Transverse colon (tissue), 4 donors: ENCODE measurements at regions not wholly inside any gene's neighbourhood (a gene's known extent, or its start where the extent isn't known, plus 50 kb on each side); places are given as distances from the start of the nearest gene placed in this dataset.

Source experiments
- DNase-seq: peaks from one replicate; pipeline ENCODE4 v3.0.0-alpha.2; 2019
- H3K27ac ChIP-seq, 4 donors: fragments of 200-600 bp; sonication (generic); 2 replicates each; pipeline ENCODE4 v1.5.1; 2016 to 2018; ENCODE audit warnings: inconsistent platforms in 4 of 4
- H3K27me3 ChIP-seq: fragments of 200-600 bp; sonication (generic); 2 replicates; pipeline ENCODE4 v1.5.1; 2017; ENCODE audit warnings: inconsistent platforms
- H3K36me3 ChIP-seq, 4 donors: fragments of 200-600 bp; sonication (generic); 2 replicates each; pipeline ENCODE4 v1.5.1; 2017 to 2019; ENCODE audit warnings: inconsistent platforms in 4 of 4
- H3K4me1 ChIP-seq, 4 donors: fragments of 200-600 bp; sonication (generic); 2 replicates each; pipeline ENCODE4 v1.5.1; 2017 to 2020; ENCODE audit warnings: inconsistent platforms in 4 of 4
- H3K4me3 ChIP-seq, 4 donors: fragments of 200-600 bp; sonication (generic); 1 replicate in 1 of 4; 2 replicates in 3 of 4; pipeline versions ENCODE4 v1.5.1 to v1.6.1; 2017 to 2019; ENCODE audit warnings: inconsistent platforms in 4 of 4
- H3K9me3 ChIP-seq, 2 donors: fragments of 200-600 bp; sonication (generic); 2 replicates each; pipeline ENCODE4 v1.5.1; 2017 to 2019; ENCODE audit warnings: inconsistent platforms in 2 of 2
- EP300 ChIP-seq: sonication (generic); formaldehyde crosslinking; IDR thresholded peaks from one replicate; pipeline ENCODE4 v1.6.1; 2017; ENCODE audit warnings: antibody characterized with exemption, low read depth
- POLR2A ChIP-seq: fragments of 450-650 bp; IDR thresholded peaks from one replicate; pipeline ENCODE4 v1.6.1; 2016; ENCODE audit warnings: antibody characterized with exemption, mild to moderate bottlenecking, moderate library complexity
- POLR2AphosphoS5 ChIP-seq, 3 donors: sonication (generic); formaldehyde crosslinking; IDR thresholded peaks; one replicate each; pipeline ENCODE4 v1.6.1; 2016; ENCODE audit warnings: antibody characterized with exemption in 3 of 3
- WGBS, 2 donors: methylation state at CpG; one replicate each; pipeline ENCODE4 v1.1.5; 2018; ENCODE audit warnings: low coverage in 1 of 2; 5-methylcytosine and 5-hydroxymethylcytosine counted together
- in situ Hi-C, 4 donors: fragments of 200-750 bp; cut with MboI; loops; one replicate each; pipeline versions ENCODE4 v1.15.0 to v1.15.1; 2017; ENCODE audit warnings: low sequenced_read_pairs in 3 of 4, low pct_ligation_motif_present in 1 of 4, low pct_unique_long_range_greater_than_20kb in 1 of 4
- intact Hi-C: fragments of 100-400 bp; cut with DNase I; formaldehyde crosslinking; loops from one replicate; pipeline ENCODE4 v1.15.1; 2023; ENCODE audit warnings: low total_unique reads
- TF ChIP-seq, protein P1 (sequence below), 5 experiments: fragments of 200-600 bp in 3 of 5; fragments of 450-650 bp in 2 of 5; sonication (generic) in 3 of 5; IDR thresholded peaks; 1 replicate in 2 of 5; 2 replicates in 3 of 5; pipeline ENCODE4 v1.5.1; 2016 to 2017; ENCODE audit warnings: antibody characterized with exemption in 5 of 5, inconsistent platforms in 3 of 5, mild to moderate bottlenecking in 2 of 5, moderate library complexity in 1 of 5

DNA sequence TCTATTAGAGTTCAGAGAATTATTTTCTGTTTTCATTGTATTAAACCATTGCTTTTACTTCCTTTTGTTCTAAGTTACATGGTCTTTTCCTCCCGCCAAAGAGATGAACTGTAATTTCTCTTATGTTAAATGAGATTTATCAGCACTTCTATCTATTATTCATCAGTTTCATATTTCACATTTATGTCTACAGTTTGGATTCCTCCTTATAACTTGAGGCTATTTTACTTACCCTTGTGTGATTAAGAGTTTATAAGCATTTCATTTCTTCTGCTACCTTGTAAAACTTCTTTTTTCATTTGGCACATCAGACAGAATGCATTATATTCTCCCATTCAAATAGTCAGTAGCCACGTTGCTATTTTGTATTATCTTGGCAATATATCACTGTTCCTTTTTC, 248.2 kb downstream of the PLA2G4A start:
- TF ChIP-seq POLR2AphosphoS5 (IDR thresholded peaks at IDR 0.05): no peak
- TF ChIP-seq, protein P1, sequence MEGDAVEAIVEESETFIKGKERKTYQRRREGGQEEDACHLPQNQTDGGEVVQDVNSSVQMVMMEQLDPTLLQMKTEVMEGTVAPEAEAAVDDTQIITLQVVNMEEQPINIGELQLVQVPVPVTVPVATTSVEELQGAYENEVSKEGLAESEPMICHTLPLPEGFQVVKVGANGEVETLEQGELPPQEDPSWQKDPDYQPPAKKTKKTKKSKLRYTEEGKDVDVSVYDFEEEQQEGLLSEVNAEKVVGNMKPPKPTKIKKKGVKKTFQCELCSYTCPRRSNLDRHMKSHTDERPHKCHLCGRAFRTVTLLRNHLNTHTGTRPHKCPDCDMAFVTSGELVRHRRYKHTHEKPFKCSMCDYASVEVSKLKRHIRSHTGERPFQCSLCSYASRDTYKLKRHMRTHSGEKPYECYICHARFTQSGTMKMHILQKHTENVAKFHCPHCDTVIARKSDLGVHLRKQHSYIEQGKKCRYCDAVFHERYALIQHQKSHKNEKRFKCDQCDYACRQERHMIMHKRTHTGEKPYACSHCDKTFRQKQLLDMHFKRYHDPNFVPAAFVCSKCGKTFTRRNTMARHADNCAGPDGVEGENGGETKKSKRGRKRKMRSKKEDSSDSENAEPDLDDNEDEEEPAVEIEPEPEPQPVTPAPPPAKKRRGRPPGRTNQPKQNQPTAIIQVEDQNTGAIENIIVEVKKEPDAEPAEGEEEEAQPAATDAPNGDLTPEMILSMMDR (IDR thresholded peaks at IDR 0.05): no peak
- TF ChIP-seq EP300: no peak
- TF ChIP-seq POLR2A: no peak
- in situ Hi-C loops (no loop called here), intact Hi-C loops (no loop called here)
- no peak overlapping the region for H3K4me3 ChIP-seq
- no peaks in the 10 kb centered on the region for H3K36me3 ChIP-seq
- no peaks in the 10 kb centered on the region for H3K27me3 ChIP-seq
- WGBS, 2 donors: 66 to 81% methylated on average over 2 of the region's 2 CpGs
- H3K9me3 ChIP-seq: no peaks in the 10 kb centered on the region
- H3K4me1 ChIP-seq: no peaks in the 10 kb centered on the region
- H3K27ac ChIP-seq: no peak overlapping the region
- DNase-seq: no peak

- 71 to 82% methylated on average over 2 to 3 of the region's 3 CpGs for WGBS, 2 donors
- Histone ChIP-seq H3K27me3 (no peaks in the 10 kb centered on the region), H3K27ac (no peak overlapping the region), H3K9me3 (no peaks in the 10 kb centered on the region), H3K4me3 (no peak overlapping the region), H3K36me3 (no peaks in the 10 kb centered on the region), H3K4me1 (no peaks in the 10 kb centered on the region)
- in situ Hi-C loops (no loop called here), intact Hi-C loops (no loop called here)
- TF ChIP-seq POLR2AphosphoS5 (IDR thresholded peaks at IDR 0.05): no peak
- TF ChIP-seq, protein P1 (IDR thresholded peaks at IDR 0.05): no peak
- TF ChIP-seq POLR2A: no peak
- no peak for TF ChIP-seq EP300
- DNase-seq: no peak
Observed at GRCh38 chr1:187078321-187078720, 249.6 kb downstream of the PLA2G4A start.

DNA sequence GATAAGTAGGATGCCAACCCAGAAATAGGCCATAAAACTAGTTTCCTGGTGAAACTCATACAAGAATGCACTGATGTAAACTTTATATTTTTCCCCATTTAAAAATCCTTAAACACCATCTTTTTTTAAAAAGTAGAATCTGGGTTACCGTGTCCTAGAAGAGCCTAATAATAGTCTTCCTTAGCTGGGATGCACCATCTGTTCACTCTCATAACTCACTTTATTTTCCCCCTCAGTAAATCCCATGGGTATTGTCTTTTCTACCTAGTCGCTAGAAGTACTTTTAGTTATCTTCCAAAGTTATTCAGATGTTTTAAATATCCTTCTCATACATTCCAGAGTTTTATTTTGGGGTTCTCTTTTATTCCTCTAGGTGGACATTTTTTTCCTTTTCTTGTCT, 250.2 kb downstream of the PLA2G4A start:
- 68 to 75% methylated on average over 2 of the region's 2 CpGs for WGBS, 2 donors
- intact Hi-C loops (no loop called here), in situ Hi-C loops (no loop called here)
- H3K27me3 ChIP-seq: no peaks in the 10 kb centered on the region
- no peaks in the 10 kb centered on the region for H3K4me1 ChIP-seq
- no peaks in the 10 kb centered on the region for H3K36me3 ChIP-seq
- TF ChIP-seq EP300 (no peak), POLR2AphosphoS5 (IDR thresholded peaks at IDR 0.05) (no peak)
- no peak for DNase-seq
- H3K9me3 ChIP-seq: no peaks in the 10 kb centered on the region
- no peak overlapping the region for H3K27ac ChIP-seq
- no peak overlapping the region for H3K4me3 ChIP-seq

DNA sequence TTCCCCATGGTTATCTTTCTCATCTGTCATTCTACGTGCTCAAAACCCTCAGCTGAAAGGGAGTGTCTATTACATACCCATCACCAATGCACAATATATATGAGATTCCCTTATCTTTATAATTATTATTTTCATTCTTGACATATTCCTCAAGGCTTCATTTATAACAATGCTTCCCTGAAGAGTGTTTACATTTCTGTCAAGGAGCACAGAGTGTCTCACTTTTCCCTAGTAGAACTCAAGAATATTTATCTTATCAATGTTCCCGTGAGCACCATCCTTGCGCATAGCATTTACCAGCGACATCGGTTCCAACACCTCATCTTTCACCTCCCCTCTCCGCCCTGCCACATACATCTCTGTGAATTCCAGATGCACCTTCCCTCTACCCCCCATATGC, 250.6 kb downstream of the PLA2G4A start:
- no peak for DNase-seq
- H3K27ac ChIP-seq: no peak overlapping the region
- H3K4me3 ChIP-seq: no peak overlapping the region
- H3K36me3 ChIP-seq: no peaks in the 10 kb centered on the region
- no peaks in the 10 kb centered on the region for H3K27me3 ChIP-seq
- WGBS, 2 donors: 86 to 87% methylated on average over 6 of the region's 6 CpGs
- H3K4me1 ChIP-seq: no peaks in the 10 kb centered on the region
- intact Hi-C loops (no loop called here), in situ Hi-C loops (no loop called here)
- H3K9me3 ChIP-seq: no peaks in the 10 kb centered on the region
- TF ChIP-seq EP300 (no peak), POLR2A (no peak)
- TF ChIP-seq, protein P1 (IDR thresholded peaks at IDR 0.05): no peak

- intact Hi-C loops (no loop called here), in situ Hi-C loops (no loop called here)
- H3K4me1 ChIP-seq: no peaks in the 10 kb centered on the region
- H3K27me3 ChIP-seq: no peaks in the 10 kb centered on the region
- DNase-seq: no peak
- H3K9me3 ChIP-seq: no peaks in the 10 kb centered on the region
- no peak overlapping the region for H3K4me3 ChIP-seq
- no peaks in the 10 kb centered on the region for H3K36me3 ChIP-seq
- H3K27ac ChIP-seq: no peak overlapping the region
- TF ChIP-seq EP300: no peak
- TF ChIP-seq, protein P1 (IDR thresholded peaks at IDR 0.05): no peak
- TF ChIP-seq POLR2A: no peak
- no peak for TF ChIP-seq POLR2AphosphoS5 (IDR thresholded peaks at IDR 0.05)
Observed at GRCh38 chr1:187091666-187092065, 262.9 kb downstream of the PLA2G4A start.
